WTC11 (cell line): ENCODE measurements at regions not wholly inside any gene's neighbourhood (a gene's known extent, or its start where the extent isn't known, plus 50 kb on each side); places are given as distances from the start of the nearest gene placed in this dataset.

Source experiments
- CTCF ChIP-seq: fragments of 200-600 bp; IDR thresholded peaks from 2 replicates; pipeline ENCODE4 v1.8.0; 2022; ENCODE audit warnings: antibody characterized with exemption
- E2F5 ChIP-seq: sonication (generic); formaldehyde crosslinking; IDR thresholded peaks from 2 replicates; pipeline ENCODE4 v1.8.1; 2022; ENCODE audit warnings: mild to moderate bottlenecking, moderate library complexity, missing genetic modification reagents
- MAX ChIP-seq: sonication (generic); formaldehyde crosslinking; IDR thresholded peaks from 2 replicates; pipeline ENCODE4 v1.8.0; 2022; ENCODE audit warnings: mild to moderate bottlenecking, missing genetic modification reagents
- MXD4 ChIP-seq: fragments of 250-450 bp; sonication (Bioruptor Pico); IDR thresholded peaks from 2 replicates; pipeline ENCODE4 v1.8.0; 2021; ENCODE audit warnings: mild to moderate bottlenecking, moderate library complexity, borderline replicate concordance
- NFE2L1 ChIP-seq: sonication (generic); formaldehyde crosslinking; IDR thresholded peaks from 2 replicates; pipeline ENCODE4 v1.8.1; 2023; ENCODE audit warnings: missing genetic modification reagents
- ZNF423 ChIP-seq: fragments of 250-450 bp; sonication (Bioruptor Pico); IDR thresholded peaks from 2 replicates; pipeline ENCODE4 v2.1.2; 2022; ENCODE audit warnings: mild to moderate bottlenecking, moderate library complexity
- TF ChIP-seq, protein P1 (sequence below): sonication (generic); formaldehyde crosslinking; IDR thresholded peaks from 2 replicates; pipeline ENCODE4 v1.8.1; 2023; ENCODE audit warnings: mild to moderate bottlenecking, missing genetic modification reagents, borderline replicate concordance
- TF ChIP-seq, protein P2 (sequence below): sonication (generic); formaldehyde crosslinking; conservative IDR thresholded peaks from 2 replicates; pipeline ENCODE4 v1.8.1; 2022; ENCODE audit warnings: mild to moderate bottlenecking, missing genetic modification reagents

DNA sequence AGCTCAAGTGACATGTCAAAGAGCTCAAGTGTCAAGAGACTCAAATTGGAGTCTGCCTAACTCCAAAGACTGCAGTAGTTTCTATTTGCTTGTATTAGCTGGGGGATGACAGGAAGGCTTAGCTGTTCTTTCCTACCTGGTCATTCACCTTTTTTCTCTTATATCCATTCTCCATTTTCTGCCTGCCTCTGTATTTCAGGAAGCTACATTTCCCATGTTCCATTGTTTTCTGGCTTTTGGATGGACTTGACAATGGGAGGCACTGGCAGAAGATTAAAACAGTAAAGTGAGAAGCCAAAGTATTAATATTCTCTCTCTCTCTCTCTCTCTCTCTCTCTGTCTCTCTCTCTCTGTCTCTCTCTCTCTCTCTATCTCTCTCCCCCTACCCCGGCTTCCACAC, 135.7 kb upstream of the ADAMTS18 start:
- TF ChIP-seq CTCF (no peak), MXD4 (CRISPR knock-in tag) (no peak), E2F5 (CRISPR knock-in tag) (no peak), MAX (CRISPR knock-in tag) (no peak), ZNF423 (no peak), NFE2L1 (CRISPR knock-in tag) (no peak)
- TF ChIP-seq, protein P1, sequence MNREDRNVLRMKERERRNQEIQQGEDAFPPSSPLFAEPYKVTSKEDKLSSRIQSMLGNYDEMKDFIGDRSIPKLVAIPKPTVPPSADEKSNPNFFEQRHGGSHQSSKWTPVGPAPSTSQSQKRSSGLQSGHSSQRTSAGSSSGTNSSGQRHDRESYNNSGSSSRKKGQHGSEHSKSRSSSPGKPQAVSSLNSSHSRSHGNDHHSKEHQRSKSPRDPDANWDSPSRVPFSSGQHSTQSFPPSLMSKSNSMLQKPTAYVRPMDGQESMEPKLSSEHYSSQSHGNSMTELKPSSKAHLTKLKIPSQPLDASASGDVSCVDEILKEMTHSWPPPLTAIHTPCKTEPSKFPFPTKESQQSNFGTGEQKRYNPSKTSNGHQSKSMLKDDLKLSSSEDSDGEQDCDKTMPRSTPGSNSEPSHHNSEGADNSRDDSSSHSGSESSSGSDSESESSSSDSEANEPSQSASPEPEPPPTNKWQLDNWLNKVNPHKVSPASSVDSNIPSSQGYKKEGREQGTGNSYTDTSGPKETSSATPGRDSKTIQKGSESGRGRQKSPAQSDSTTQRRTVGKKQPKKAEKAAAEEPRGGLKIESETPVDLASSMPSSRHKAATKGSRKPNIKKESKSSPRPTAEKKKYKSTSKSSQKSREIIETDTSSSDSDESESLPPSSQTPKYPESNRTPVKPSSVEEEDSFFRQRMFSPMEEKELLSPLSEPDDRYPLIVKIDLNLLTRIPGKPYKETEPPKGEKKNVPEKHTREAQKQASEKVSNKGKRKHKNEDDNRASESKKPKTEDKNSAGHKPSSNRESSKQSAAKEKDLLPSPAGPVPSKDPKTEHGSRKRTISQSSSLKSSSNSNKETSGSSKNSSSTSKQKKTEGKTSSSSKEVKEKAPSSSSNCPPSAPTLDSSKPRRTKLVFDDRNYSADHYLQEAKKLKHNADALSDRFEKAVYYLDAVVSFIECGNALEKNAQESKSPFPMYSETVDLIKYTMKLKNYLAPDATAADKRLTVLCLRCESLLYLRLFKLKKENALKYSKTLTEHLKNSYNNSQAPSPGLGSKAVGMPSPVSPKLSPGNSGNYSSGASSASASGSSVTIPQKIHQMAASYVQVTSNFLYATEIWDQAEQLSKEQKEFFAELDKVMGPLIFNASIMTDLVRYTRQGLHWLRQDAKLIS (CRISPR knock-in tag), result no peak
- TF ChIP-seq, protein P2, sequence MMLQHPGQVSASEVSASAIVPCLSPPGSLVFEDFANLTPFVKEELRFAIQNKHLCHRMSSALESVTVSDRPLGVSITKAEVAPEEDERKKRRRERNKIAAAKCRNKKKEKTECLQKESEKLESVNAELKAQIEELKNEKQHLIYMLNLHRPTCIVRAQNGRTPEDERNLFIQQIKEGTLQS (CRISPR knock-in tag), result no peak
